ENCODE measurements at regions not wholly inside any gene's neighbourhood (a gene's known extent, or its start where the extent isn't known, plus 50 kb on each side); places are given as distances from the start of the nearest gene placed in this dataset.

DNA sequence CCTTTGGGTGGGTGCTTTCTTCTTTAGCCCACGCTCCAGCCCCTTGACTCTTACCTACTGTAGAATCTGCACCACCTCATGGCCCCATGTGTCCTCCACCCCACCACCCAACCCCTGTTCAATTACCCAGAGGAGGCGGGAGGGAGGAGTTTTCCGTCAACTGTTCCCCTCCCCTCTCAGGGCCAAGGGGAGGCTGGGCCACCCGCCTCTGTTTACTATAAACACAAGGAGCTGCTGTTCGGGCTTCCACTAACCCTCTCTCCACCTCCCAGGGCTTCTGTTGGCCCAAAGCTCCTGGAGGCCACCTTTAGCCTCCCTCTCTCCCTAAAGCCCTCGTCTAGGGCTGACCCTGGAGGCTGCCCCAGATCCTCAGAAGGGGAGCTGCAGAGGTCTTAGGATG lies 59.2 kb downstream of the FOXI1 start:
- Histone ChIP-seq H2AFZ (ENCODE audit: insufficient read depth, low read length, poor library complexity) (no peak overlapping the region), H4K8ac (ENCODE audit: low read depth, low read length) (no peak overlapping the region), H3K36me3 (ENCODE audit: control insufficient read depth in 1 of 2, insufficient read depth in 2 of 2, low read length in 2 of 2) (no peaks in the 10 kb centered on the region), H3K79me2 (ENCODE audit: control insufficient read depth, insufficient read depth, low read length, poor library complexity) (no peaks in the 10 kb centered on the region), H3K23ac (ENCODE audit: low read length) (no peak overlapping the region), H3K4me1 (ENCODE audit: control insufficient read depth in 1 of 2, insufficient read depth in 2 of 2, low read length in 2 of 2) (no peaks in the 10 kb centered on the region), H4K12ac (ENCODE audit: low read depth, low read length) (no peak overlapping the region), H3K4ac (ENCODE audit: low read depth, low read length) (no peak overlapping the region), H3K27ac (ENCODE audit: low read depth, low read length) (no peak overlapping the region), H2AK5ac (ENCODE audit: low read length) (no peak overlapping the region), H3K9me3 (ENCODE audit: insufficient read depth, low read depth, low read length) (peaks cover 1% of the 10 kb centered on the region), H3K79me1 (ENCODE audit: low read length) (no peaks in the 10 kb centered on the region), H2BK12ac (ENCODE audit: low read length) (no peak overlapping the region), H3K4me2 (ENCODE audit: low read length) (no peak overlapping the region), H2BK120ac (ENCODE audit: insufficient read depth, low read length, poor library complexity) (no peak overlapping the region), H3K14ac (ENCODE audit: low read length) (no peak overlapping the region), H3K9ac (ENCODE audit: low read length) (no peak overlapping the region), H3K18ac (ENCODE audit: low read length) (no peak overlapping the region), H3K27me3 (ENCODE audit: insufficient read depth, low read length) (no peaks in the 10 kb centered on the region), H2BK5ac (ENCODE audit: low read depth, low read length, poor library complexity) (no peak overlapping the region), H4K91ac (ENCODE audit: low read depth, low read length) (no peak overlapping the region), H3K4me3 (ENCODE audit: low read depth, low read length) (no peak overlapping the region)
- no CpG with 5 or more reads among the region's 6 CpGs for WGBS (ENCODE audit: extremely low coverage, insufficient coverage, insufficient read length)
- no peak for DNase-seq

DNA sequence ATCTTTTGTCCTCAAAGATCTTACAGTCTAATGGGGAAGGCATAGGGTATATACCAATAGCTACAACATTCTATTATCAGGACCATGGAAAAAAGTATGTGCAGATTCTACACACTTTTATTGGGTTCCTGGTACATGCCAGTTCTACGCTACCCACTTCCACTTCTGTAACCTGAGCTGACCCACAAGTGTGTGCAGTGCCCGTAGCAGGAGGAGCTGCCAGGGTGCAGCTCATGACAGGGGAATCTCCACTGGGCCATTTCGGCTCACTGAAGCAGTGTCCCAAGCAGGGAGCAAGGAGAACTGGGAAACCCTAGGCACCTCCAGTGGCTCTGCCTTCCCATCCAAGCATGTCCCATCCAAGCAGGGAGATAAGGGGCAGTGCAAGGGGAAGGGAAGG lies 60.4 kb downstream of the FOXI1 start:
- Histone ChIP-seq H4K12ac (ENCODE audit: low read depth, low read length) (no peak overlapping the region), H4K91ac (ENCODE audit: low read depth, low read length) (no peak overlapping the region), H3K79me1 (ENCODE audit: low read length) (no peaks in the 10 kb centered on the region), H4K8ac (ENCODE audit: low read depth, low read length) (no peak overlapping the region), H3K4ac (ENCODE audit: low read depth, low read length) (no peak overlapping the region), H2BK120ac (ENCODE audit: insufficient read depth, low read length, poor library complexity) (no peak overlapping the region), H3K27me3 (ENCODE audit: insufficient read depth, low read length) (no peaks in the 10 kb centered on the region), H3K4me1 (ENCODE audit: control insufficient read depth in 1 of 2, insufficient read depth in 2 of 2, low read length in 2 of 2) (no peaks in the 10 kb centered on the region), H3K18ac (ENCODE audit: low read length) (no peak overlapping the region), H2AK5ac (ENCODE audit: low read length) (no peak overlapping the region), H3K14ac (ENCODE audit: low read length) (no peak overlapping the region), H3K4me3 (ENCODE audit: low read depth, low read length) (no peak overlapping the region), H2BK5ac (ENCODE audit: low read depth, low read length, poor library complexity) (no peak overlapping the region), H3K27ac (ENCODE audit: low read depth, low read length) (no peak overlapping the region), H3K79me2 (ENCODE audit: control insufficient read depth, insufficient read depth, low read length, poor library complexity) (no peaks in the 10 kb centered on the region), H3K9ac (ENCODE audit: low read length) (no peak overlapping the region), H3K4me2 (ENCODE audit: low read length) (no peak overlapping the region), H3K9me3 (ENCODE audit: insufficient read depth, low read depth, low read length) (peaks cover 1% of the 10 kb centered on the region), H2BK12ac (ENCODE audit: low read length) (no peak overlapping the region), H3K23ac (ENCODE audit: low read length) (no peak overlapping the region), H2AFZ (ENCODE audit: insufficient read depth, low read length, poor library complexity) (no peak overlapping the region), H3K36me3 (ENCODE audit: control insufficient read depth in 1 of 2, insufficient read depth in 2 of 2, low read length in 2 of 2) (no peaks in the 10 kb centered on the region)
- DNase-seq = no peak
- WGBS (ENCODE audit: extremely low coverage, insufficient coverage, insufficient read length) = no CpG with 5 or more reads among the region's 3 CpGs

DNA sequence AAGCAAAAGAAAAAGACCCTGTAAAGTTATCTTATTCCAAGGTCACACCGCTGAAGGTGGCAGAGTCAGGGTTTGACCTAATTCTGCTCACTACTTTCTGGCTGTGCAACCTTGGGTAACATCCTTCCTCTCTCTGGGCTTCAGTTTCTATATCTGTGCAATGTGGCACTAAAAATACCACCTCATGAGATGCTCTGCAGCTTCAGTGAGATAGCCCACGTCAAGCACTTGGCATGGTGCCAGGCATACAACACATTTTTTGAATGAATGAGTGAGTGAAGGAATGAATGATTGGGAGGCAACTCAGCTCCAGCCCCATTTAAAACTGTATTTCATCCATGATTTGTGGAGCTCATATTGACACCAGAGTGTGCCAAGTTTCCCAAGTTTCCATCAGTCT lies 62.3 kb downstream of the FOXI1 start:
- no peaks in the 10 kb centered on the region for H3K79me2 ChIP-seq (ENCODE audit: control insufficient read depth, insufficient read depth, low read length, poor library complexity)

DNA sequence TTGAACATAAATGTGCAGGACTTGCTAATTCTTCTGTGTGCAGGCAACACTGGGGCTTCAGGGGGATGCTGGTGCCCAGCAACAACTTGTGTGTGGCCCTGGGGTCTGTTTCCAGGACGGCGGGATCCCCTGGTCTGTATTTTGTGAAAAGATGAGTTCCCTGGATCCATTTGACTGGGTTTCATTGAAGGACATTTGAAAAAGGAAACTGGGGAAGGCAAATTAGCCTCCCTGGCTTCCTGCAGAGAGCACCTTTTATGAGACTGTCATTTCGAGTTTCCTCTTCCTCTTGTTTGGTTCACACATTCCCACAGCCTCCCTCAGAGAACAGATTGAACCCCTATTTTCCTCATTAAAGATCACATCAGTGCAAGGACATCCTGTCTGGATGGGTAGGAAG lies 63.1 kb downstream of the FOXI1 start:
- DNase-seq = no peak
- Histone ChIP-seq H3K9ac (ENCODE audit: low read length) (no peak overlapping the region), H2AFZ (ENCODE audit: insufficient read depth, low read length, poor library complexity) (no peak overlapping the region), H3K18ac (ENCODE audit: low read length) (no peak overlapping the region), H2AK5ac (ENCODE audit: low read length) (no peak overlapping the region), H4K8ac (ENCODE audit: low read depth, low read length) (no peak overlapping the region), H3K4me2 (ENCODE audit: low read length) (no peak overlapping the region), H3K79me2 (ENCODE audit: control insufficient read depth, insufficient read depth, low read length, poor library complexity) (no peaks in the 10 kb centered on the region), H3K4me1 (ENCODE audit: control insufficient read depth in 1 of 2, insufficient read depth in 2 of 2, low read length in 2 of 2) (no peaks in the 10 kb centered on the region), H3K79me1 (ENCODE audit: low read length) (no peaks in the 10 kb centered on the region), H4K91ac (ENCODE audit: low read depth, low read length) (no peak overlapping the region), H2BK5ac (ENCODE audit: low read depth, low read length, poor library complexity) (no peak overlapping the region), H3K23ac (ENCODE audit: low read length) (no peak overlapping the region), H4K12ac (ENCODE audit: low read depth, low read length) (no peak overlapping the region), H3K27ac (ENCODE audit: low read depth, low read length) (no peak overlapping the region), H3K14ac (ENCODE audit: low read length) (no peak overlapping the region), H3K36me3 (ENCODE audit: control insufficient read depth in 1 of 2, insufficient read depth in 2 of 2, low read length in 2 of 2) (no peaks in the 10 kb centered on the region), H3K4ac (ENCODE audit: low read depth, low read length) (no peak overlapping the region), H3K27me3 (ENCODE audit: insufficient read depth, low read length) (no peaks in the 10 kb centered on the region), H2BK120ac (ENCODE audit: insufficient read depth, low read length, poor library complexity) (no peak overlapping the region), H3K9me3 (ENCODE audit: insufficient read depth, low read depth, low read length) (no peaks in the 10 kb centered on the region), H3K4me3 (ENCODE audit: low read depth, low read length) (no peak overlapping the region), H2BK12ac (ENCODE audit: low read length) (no peak overlapping the region)
- WGBS (ENCODE audit: extremely low coverage, insufficient coverage, insufficient read length) = no CpG with 5 or more reads among the region's 3 CpGs

More for the DNA sequence above, 62.3 kb downstream of the FOXI1 start:
- Histone ChIP-seq H3K4ac (ENCODE audit: low read depth, low read length) (no peak overlapping the region), H2BK12ac (ENCODE audit: low read length) (no peak overlapping the region), H3K4me3 (ENCODE audit: low read depth, low read length) (no peak overlapping the region), H4K8ac (ENCODE audit: low read depth, low read length) (no peak overlapping the region), H3K18ac (ENCODE audit: low read length) (no peak overlapping the region), H2AK5ac (ENCODE audit: low read length) (no peak overlapping the region), H3K14ac (ENCODE audit: low read length) (no peak overlapping the region), H4K12ac (ENCODE audit: low read depth, low read length) (no peak overlapping the region), H3K9me3 (ENCODE audit: insufficient read depth, low read depth, low read length) (no peaks in the 10 kb centered on the region), H4K91ac (ENCODE audit: low read depth, low read length) (no peak overlapping the region), H3K4me2 (ENCODE audit: low read length) (no peak overlapping the region), H3K23ac (ENCODE audit: low read length) (no peak overlapping the region), H3K79me1 (ENCODE audit: low read length) (no peaks in the 10 kb centered on the region), H3K9ac (ENCODE audit: low read length) (no peak overlapping the region), H2BK5ac (ENCODE audit: low read depth, low read length, poor library complexity) (no peak overlapping the region), H3K27ac (ENCODE audit: low read depth, low read length) (no peak overlapping the region), H2AFZ (ENCODE audit: insufficient read depth, low read length, poor library complexity) (no peak overlapping the region), H2BK120ac (ENCODE audit: insufficient read depth, low read length, poor library complexity) (no peak overlapping the region), H3K4me1 (ENCODE audit: control insufficient read depth in 1 of 2, insufficient read depth in 2 of 2, low read length in 2 of 2) (no peaks in the 10 kb centered on the region), H3K27me3 (ENCODE audit: insufficient read depth, low read length) (no peaks in the 10 kb centered on the region), H3K36me3 (ENCODE audit: control insufficient read depth in 1 of 2, insufficient read depth in 2 of 2, low read length in 2 of 2) (no peaks in the 10 kb centered on the region)
- no CpG with 5 or more reads among the region's 2 CpGs for WGBS (ENCODE audit: extremely low coverage, insufficient coverage, insufficient read length)
- DNase-seq = no peak

All from trophoblast cell (in vitro differentiated cells and primary cell).